ENCODE measurements at regions not wholly inside any gene's neighbourhood (a gene's known extent, or its start where the extent isn't known, plus 50 kb on each side); places are given as distances from the start of the nearest gene placed in this dataset.

DNA sequence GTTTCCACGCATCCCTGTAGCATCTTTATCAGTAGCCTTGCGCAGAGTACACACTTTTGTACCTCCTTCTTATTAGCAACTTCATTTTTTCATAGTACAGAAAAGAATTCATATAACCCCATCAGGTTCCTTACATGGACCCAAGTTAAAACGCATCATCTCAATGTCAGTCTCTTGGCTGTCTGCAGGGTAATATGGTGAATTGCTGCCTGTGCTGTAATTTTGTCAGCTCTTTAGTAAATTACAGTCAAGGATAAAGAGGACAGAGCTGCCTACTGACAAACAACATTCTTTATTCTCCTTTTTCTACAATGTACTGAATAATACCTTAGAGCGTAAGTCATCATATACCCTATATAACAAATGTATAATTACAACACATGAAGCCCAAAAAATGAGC, 222.5 kb downstream of the MRPL39 start:
- no peak overlapping the region for H2AFZ ChIP-seq (ENCODE audit: low read depth, low read length)
- H3K27me3 ChIP-seq (ENCODE audit: insufficient read depth, low read depth, low read length) = no peaks in the 10 kb centered on the region

GRCh38 chr21:25383545-25383944, 223.7 kb downstream of the MRPL39 start:
- Histone ChIP-seq H4K20me1 (ENCODE audit: insufficient read depth) (no peaks in the 10 kb centered on the region), H2AFZ (ENCODE audit: low read depth, low read length) (no peak overlapping the region), H3K9me2 (ENCODE audit: insufficient read depth, low read length) (no peaks in the 10 kb centered on the region), H3K79me2 (replicated peaks; ENCODE audit: insufficient read depth, low read length) (no peaks in the 10 kb centered on the region), H3K4me3 (ENCODE audit: low read length) (no peak overlapping the region), H3K9ac (ENCODE audit: low read length) (no peak overlapping the region), H3K4me2 (ENCODE audit: low read length) (no peak overlapping the region), H3K9me3 (ENCODE audit: low read length) (no peaks in the 10 kb centered on the region), H3K27ac (ENCODE audit: low read length) (no peak overlapping the region), H3K27me3 (ENCODE audit: insufficient read depth, low read depth, low read length) (no peaks in the 10 kb centered on the region), H3F3A (ENCODE audit: insufficient read depth, low read length, poor library complexity, severe bottlenecking) (no peaks in the 10 kb centered on the region), H3K36me3 (ENCODE audit: insufficient read depth, low read length) (no peaks in the 10 kb centered on the region)
- no peak for TF ChIP-seq CTCF (IDR thresholded peaks at IDR 0.05; ENCODE audit: poor library complexity, severe bottlenecking)
- no peak for TF ChIP-seq SMC3 (conservative IDR thresholded peaks at IDR 0.05; ENCODE audit: poor library complexity)
- no peak for TF ChIP-seq RAD21 (conservative IDR thresholded peaks at IDR 0.05)
- no peak for TF ChIP-seq EP300 (conservative IDR thresholded peaks at IDR 0.05; ENCODE audit: poor library complexity, severe bottlenecking)
- TF ChIP-seq POLR2AphosphoS5 (IDR thresholded peaks at IDR 0.05) = no peak
- TF ChIP-seq MXI1 (conservative IDR thresholded peaks at IDR 0.05; ENCODE audit: poor library complexity, severe bottlenecking) = no peak
- no peak for TF ChIP-seq TAF1 (IDR thresholded peaks at IDR 0.05; ENCODE audit: low read depth)
- TF ChIP-seq, protein P1, sequence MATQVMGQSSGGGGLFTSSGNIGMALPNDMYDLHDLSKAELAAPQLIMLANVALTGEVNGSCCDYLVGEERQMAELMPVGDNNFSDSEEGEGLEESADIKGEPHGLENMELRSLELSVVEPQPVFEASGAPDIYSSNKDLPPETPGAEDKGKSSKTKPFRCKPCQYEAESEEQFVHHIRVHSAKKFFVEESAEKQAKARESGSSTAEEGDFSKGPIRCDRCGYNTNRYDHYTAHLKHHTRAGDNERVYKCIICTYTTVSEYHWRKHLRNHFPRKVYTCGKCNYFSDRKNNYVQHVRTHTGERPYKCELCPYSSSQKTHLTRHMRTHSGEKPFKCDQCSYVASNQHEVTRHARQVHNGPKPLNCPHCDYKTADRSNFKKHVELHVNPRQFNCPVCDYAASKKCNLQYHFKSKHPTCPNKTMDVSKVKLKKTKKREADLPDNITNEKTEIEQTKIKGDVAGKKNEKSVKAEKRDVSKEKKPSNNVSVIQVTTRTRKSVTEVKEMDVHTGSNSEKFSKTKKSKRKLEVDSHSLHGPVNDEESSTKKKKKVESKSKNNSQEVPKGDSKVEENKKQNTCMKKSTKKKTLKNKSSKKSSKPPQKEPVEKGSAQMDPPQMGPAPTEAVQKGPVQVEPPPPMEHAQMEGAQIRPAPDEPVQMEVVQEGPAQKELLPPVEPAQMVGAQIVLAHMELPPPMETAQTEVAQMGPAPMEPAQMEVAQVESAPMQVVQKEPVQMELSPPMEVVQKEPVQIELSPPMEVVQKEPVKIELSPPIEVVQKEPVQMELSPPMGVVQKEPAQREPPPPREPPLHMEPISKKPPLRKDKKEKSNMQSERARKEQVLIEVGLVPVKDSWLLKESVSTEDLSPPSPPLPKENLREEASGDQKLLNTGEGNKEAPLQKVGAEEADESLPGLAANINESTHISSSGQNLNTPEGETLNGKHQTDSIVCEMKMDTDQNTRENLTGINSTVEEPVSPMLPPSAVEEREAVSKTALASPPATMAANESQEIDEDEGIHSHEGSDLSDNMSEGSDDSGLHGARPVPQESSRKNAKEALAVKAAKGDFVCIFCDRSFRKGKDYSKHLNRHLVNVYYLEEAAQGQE (IDR thresholded peaks at IDR 0.05; ENCODE audit: borderline replicate concordance) = no peak
- TF ChIP-seq EZH2 (IDR thresholded peaks at IDR 0.05; ENCODE audit: borderline replicate concordance, insufficient read depth, low read length, poor library complexity, severe bottlenecking) = no peak

More for the DNA sequence above, 222.5 kb downstream of the MRPL39 start:
- H3K9me2 ChIP-seq (ENCODE audit: insufficient read depth, low read length) = no peaks in the 10 kb centered on the region
- no peaks in the 10 kb centered on the region for H3F3A ChIP-seq (ENCODE audit: insufficient read depth, low read length, poor library complexity, severe bottlenecking)
- peak overlapping the region; percentile 15 for H3K4me2 ChIP-seq (ENCODE audit: low read length)
- peak overlapping the region; percentile 26 for H3K4me3 ChIP-seq (ENCODE audit: low read length)
- no peaks in the 10 kb centered on the region for H3K9me3 ChIP-seq (ENCODE audit: low read length)
- H4K20me1 ChIP-seq (ENCODE audit: insufficient read depth) = no peaks in the 10 kb centered on the region
- no peaks in the 10 kb centered on the region for H3K36me3 ChIP-seq (ENCODE audit: insufficient read depth, low read length)
- H3K79me2 ChIP-seq (replicated peaks; ENCODE audit: insufficient read depth, low read length) = no peaks in the 10 kb centered on the region
- H3K9ac ChIP-seq (ENCODE audit: low read length) = no peak overlapping the region
- TF ChIP-seq CTCF (IDR thresholded peaks at IDR 0.05; ENCODE audit: poor library complexity, severe bottlenecking) (no peak), EZH2 (IDR thresholded peaks at IDR 0.05; ENCODE audit: borderline replicate concordance, insufficient read depth, low read length, poor library complexity, severe bottlenecking) (no peak), SMC3 (conservative IDR thresholded peaks at IDR 0.05; ENCODE audit: poor library complexity) (peak; percentile 34), MXI1 (conservative IDR thresholded peaks at IDR 0.05; ENCODE audit: poor library complexity, severe bottlenecking) (no peak), POLR2AphosphoS5 (IDR thresholded peaks at IDR 0.05) (peak; percentile 88), RAD21 (conservative IDR thresholded peaks at IDR 0.05) (peak; percentile 22), TAF1 (IDR thresholded peaks at IDR 0.05; ENCODE audit: low read depth) (no peak), EP300 (conservative IDR thresholded peaks at IDR 0.05; ENCODE audit: poor library complexity, severe bottlenecking) (peak; percentile 86)
- TF ChIP-seq, protein P1 (IDR thresholded peaks at IDR 0.05; ENCODE audit: borderline replicate concordance) = peak; percentile 35
- peak overlapping the region; percentile 60 for H3K27ac ChIP-seq (ENCODE audit: low read length)

All from neural cell (in vitro differentiated cells).